SK-N-SH (cell line): ENCODE measurements at regions not wholly inside any gene's neighbourhood (a gene's known extent, or its start where the extent isn't known, plus 50 kb on each side); places are given as distances from the start of the nearest gene placed in this dataset.
A peak's percentile ranks its signal among the peaks of the same experiment; 100 is the strongest.

ENCODE experiments used
- CTCF ChIA-PET: fragments of 300-600, 350-600 bp; formaldehyde crosslinking; extraction: SDS; loops from one replicate; lab custom pipeline; 2021; lab: Yijun Ruan, JAX
- POLR2A ChIA-PET: fragments of 350-600 bp; sonication (Branson Sonifier 250); formaldehyde crosslinking; extraction: SDS; loops from one replicate; lab custom pipeline; 2020; ENCODE audit warnings: antibody characterized with exemption, inconsistent platforms; lab: Yijun Ruan, JAX
- DNase-seq: peaks from one replicate; pipeline ENCODE4 v3.0.0; 2012
- H2AFZ ChIP-seq: fragments of 200-600 bp; sonication (generic); 2 replicates; pipeline ENCODE4 v1.8.1; 2016; ENCODE audit warnings: antibody characterized with exemption, mild to moderate bottlenecking, low read depth
- H3F3A ChIP-seq: fragments of 200-600 bp; sonication (generic); replicated peaks from 2 replicates; pipeline ENCODE3; 2016; ENCODE audit warnings: antibody characterized with exemption, mild to moderate bottlenecking; ENCODE audit not compliant: insufficient read depth
- H3K27ac ChIP-seq, 2 experiments: fragments of 200-500 bp in 1 of 2; fragments of 200-600 bp in 1 of 2; sonication (Bioruptor generic) in 1 of 2; sonication (generic), shearing (Covaris generic) in 1 of 2; 2 replicates each; pipeline versions ENCODE4 v1.5.1 to v1.6.1; 2014 to 2016; ENCODE audit warnings: low read depth in 2 of 2, inconsistent platforms in 1 of 2, low read length in 1 of 2, mild to moderate bottlenecking in 1 of 2, mixed read lengths in 1 of 2
- H3K27me3 ChIP-seq: fragments of 200-600 bp; sonication (generic), shearing (Covaris generic); 2 replicates; pipeline ENCODE4 v1.6.1; 2016; ENCODE audit warnings: mixed run types; ENCODE audit not compliant: insufficient read depth
- H3K36me3 ChIP-seq, 2 experiments: fragments of 200-500 bp in 1 of 2; fragments of 200-600 bp in 1 of 2; sonication (Bioruptor generic) in 1 of 2; sonication (generic) in 1 of 2; replicated peaks in 1 of 2; 2 replicates each; pipeline versions ENCODE3 to v1.5.1; 2014 to 2016; ENCODE audit warnings: low read length in 1 of 2, mild to moderate bottlenecking in 1 of 2; ENCODE audit not compliant: insufficient read depth in 2 of 2, control insufficient read depth in 1 of 2
- H3K4me1 ChIP-seq, 2 experiments: fragments of 200-500 bp in 1 of 2; fragments of 200-600 bp in 1 of 2; sonication (Bioruptor generic) in 1 of 2; sonication (generic), shearing (Covaris generic) in 1 of 2; 2 replicates each; pipeline versions ENCODE4 v1.5.1 to v1.6.1; 2014 to 2016; ENCODE audit warnings: low read depth in 1 of 2, low read length in 1 of 2, mixed run types in 1 of 2; ENCODE audit not compliant: insufficient read depth in 2 of 2, control insufficient read depth in 1 of 2
- H3K4me2 ChIP-seq: fragments of 200-600 bp; sonication (generic), shearing (Covaris generic); 2 replicates; pipeline ENCODE4 v1.6.1; 2017; ENCODE audit warnings: mixed run types
- H3K4me3 ChIP-seq, 2 experiments: fragments of 200-500 bp in 1 of 2; fragments of 200-600 bp in 1 of 2; sonication (Bioruptor generic) in 1 of 2; sonication (generic), shearing (Covaris generic) in 1 of 2; 2 replicates each; pipeline versions ENCODE4 v1.5.1 to v1.8.1; 2014 to 2016; ENCODE audit warnings: low read depth in 2 of 2, inconsistent platforms in 1 of 2, low read length in 1 of 2, mild to moderate bottlenecking in 1 of 2, mixed read lengths in 1 of 2, moderate library complexity in 1 of 2
- H3K79me2 ChIP-seq: fragments of 200-600 bp; sonication (generic); 2 replicates; pipeline ENCODE4 v1.8.1; 2017; ENCODE audit warnings: mild to moderate bottlenecking; ENCODE audit not compliant: insufficient read depth
- H3K9ac ChIP-seq: fragments of 200-600 bp; sonication (generic); 2 replicates; pipeline ENCODE4 v1.6.1; 2017; ENCODE audit warnings: mixed run types
- H3K9me2 ChIP-seq: fragments of 200-600 bp; sonication (generic); 2 replicates; pipeline ENCODE4 v1.6.1; 2017; ENCODE audit warnings: mixed run types
- H3K9me3 ChIP-seq: fragments of 200-600 bp; sonication (generic); 2 replicates; pipeline ENCODE4 v1.6.1; 2017; ENCODE audit warnings: mixed run types, mild to moderate bottlenecking, moderate library complexity
- H4K20me1 ChIP-seq: fragments of 200-600 bp; sonication (generic); 2 replicates; pipeline ENCODE4 v1.6.1; 2017; ENCODE audit warnings: mild to moderate bottlenecking, mixed run types; ENCODE audit not compliant: insufficient read depth
- EP300 ChIP-seq, 2 experiments: IDR thresholded peaks; 2 replicates each; pipeline versions ENCODE4 v1.4.0 to v1.6.1; 2012; ENCODE audit warnings: borderline replicate concordance in 1 of 2, low read depth in 1 of 2, low read length in 1 of 2
- EZH2phosphoT487 ChIP-seq: fragments of 200-600 bp; sonication (generic); IDR thresholded peaks from 2 replicates; pipeline ENCODE4 v1.6.1; 2017; ENCODE audit warnings: low read depth, mixed run types, mild to moderate bottlenecking, antibody characterized with exemption, moderate library complexity, borderline replicate concordance
- FOSL2 ChIP-seq: IDR thresholded peaks from 2 replicates; pipeline ENCODE4 v1.4.0; 2012; ENCODE audit warnings: low read depth, mild to moderate bottlenecking, moderate library complexity, borderline replicate concordance
- GABPA ChIP-seq: IDR thresholded peaks from 2 replicates; pipeline ENCODE4 v1.4.0; 2012; ENCODE audit warnings: low read depth, mild to moderate bottlenecking
- GATA2 ChIP-seq: sonication (generic); formaldehyde crosslinking; IDR thresholded peaks from 2 replicates; pipeline ENCODE4 v1.5.0; 2020; ENCODE audit warnings: mild to moderate bottlenecking, missing genetic modification reagents
- JUND ChIP-seq: IDR thresholded peaks from 2 replicates; pipeline ENCODE4 v1.4.0; 2012
- MEF2A ChIP-seq: IDR thresholded peaks from 2 replicates; pipeline ENCODE4 v1.4.0; 2012; ENCODE audit warnings: low read depth, borderline replicate concordance
- NFIC ChIP-seq: IDR thresholded peaks from 2 replicates; pipeline ENCODE4 v1.4.0; 2012; ENCODE audit warnings: borderline replicate concordance
- NRF1 ChIP-seq: IDR thresholded peaks from 2 replicates; pipeline ENCODE4 v1.6.1; 2012; ENCODE audit warnings: low read depth, mild to moderate bottlenecking, low read length
- REST ChIP-seq: IDR thresholded peaks from 2 replicates; pipeline ENCODE4 v1.6.1; 2012; ENCODE audit warnings: mild to moderate bottlenecking, low read depth, low read length, moderate library complexity
- RXRA ChIP-seq: IDR thresholded peaks from 2 replicates; pipeline ENCODE4 v1.4.0; 2012; ENCODE audit warnings: low read depth, mild to moderate bottlenecking, borderline replicate concordance
- SIN3A ChIP-seq: IDR thresholded peaks from 2 replicates; pipeline ENCODE4 v1.6.1; 2012; ENCODE audit warnings: low read depth, mild to moderate bottlenecking, low read length, moderate library complexity, borderline replicate concordance
- TCF12 ChIP-seq: IDR thresholded peaks from 2 replicates; pipeline ENCODE4 v1.4.0; 2012
- TEAD4 ChIP-seq: IDR thresholded peaks from 2 replicates; pipeline ENCODE4 v1.4.0; 2012; ENCODE audit warnings: mild to moderate bottlenecking, borderline replicate concordance; ENCODE audit not compliant: insufficient read depth
- YY1 ChIP-seq: IDR thresholded peaks from 2 replicates; pipeline ENCODE4 v1.4.0; 2012; ENCODE audit warnings: low read depth, mild to moderate bottlenecking
- ZBTB33 ChIP-seq: IDR thresholded peaks from 2 replicates; pipeline ENCODE4 v1.4.0; 2012; ENCODE audit warnings: low read depth, borderline replicate concordance
- WGBS: methylation state at CpG from one replicate; pipeline ENCODE4 v1.1.6; 2017; ENCODE audit warnings: low lambda C conversion rate; 5-methylcytosine and 5-hydroxymethylcytosine counted together

GRCh38 chr3:23668430-23668904 is 137.3 kb upstream of the UBE2E1 start:
- no peaks in the 10 kb centered on the region for H3K36me3 ChIP-seq
- no peaks in the 10 kb centered on the region for H3K27me3 ChIP-seq
- H3K4me3 ChIP-seq = no peak overlapping the region
- H3K9me3 ChIP-seq = no peaks in the 10 kb centered on the region
- H3K4me1 ChIP-seq = peaks cover 0 to 12% of the 10 kb centered on the region in 2 experiments; a peak in 3 of 4 replicates
- no peak overlapping the region for H2AFZ ChIP-seq
- H3K27ac ChIP-seq = peak overlapping the region in 1 of 2 experiments; percentile 67; a peak in 3 of 4 replicates
- CTCF ChIA-PET = interaction anchor here (0.6 to 1.1 kb wide), 2 partner anchors 10 to 559 kb away, joined by 3 to 4 read pairs; no protein-coding TSS in a partner anchor
- H3K9me2 ChIP-seq = no peaks in the 10 kb centered on the region
- TF ChIP-seq NRF1 (no peak), GABPA (no peak), RXRA (peak; percentile 72), NFIC (peak; percentile 74), EZH2phosphoT487 (no peak), YY1 (0 out of 2 replicates have a peak, but pooled peaks have one; percentile 12), GATA2 (CRISPR knock-in tag) (no peak), FOSL2 (peak; percentile 87), JUND (peak; percentile 89), EP300 (IDR thresholded peaks at IDR 0.05; ENCODE audit: borderline replicate concordance in 1 of 2, low read depth in 1 of 2, low read length in 1 of 2) (peak in 1 of 2 experiments; percentile 68; a peak in 1 of 4 replicates), REST (0 out of 2 replicates have a peak, but pooled peaks have one; percentile 36), MEF2A (no peak; the same call in 1 of the 2 replicates), SIN3A (no peak), ZBTB33 (0 out of 2 replicates have a peak, but pooled peaks have one; percentile 28), TCF12 (peak; percentile 78), TEAD4 (peak; percentile 46; the same call in 1 of the 2 replicates)
- TF ChIP-seq, all 33 proteins: peak for 10
- Histone ChIP-seq H3K79me2 (no peaks in the 10 kb centered on the region), H3K9ac (no peak overlapping the region), H3K4me2 (peak overlapping the region; percentile 45), H3F3A (peaks cover 16% of the 10 kb centered on the region), H4K20me1 (no peaks in the 10 kb centered on the region)
- no peak for DNase-seq
- WGBS = 29% methylated on average over 4 of the region's 4 CpGs
- POLR2A ChIA-PET = no interaction called here
